WTC11 (cell line): ENCODE measurements at regions not wholly inside any gene's neighbourhood (a gene's known extent, or its start where the extent isn't known, plus 50 kb on each side); places are given as distances from the start of the nearest gene placed in this dataset.

Experiments used
- ARID4B ChIP-seq: sonication (generic); formaldehyde crosslinking; IDR thresholded peaks from 2 replicates; pipeline ENCODE4 v1.8.0; 2023; ENCODE audit warnings: missing genetic modification reagents, mild to moderate bottlenecking, borderline replicate concordance
- ATF3 ChIP-seq: sonication (generic); formaldehyde crosslinking; conservative IDR thresholded peaks from 2 replicates; pipeline ENCODE4 v1.8.1; 2022; ENCODE audit warnings: mild to moderate bottlenecking, missing genetic modification reagents
- E2F1 ChIP-seq: sonication (generic); formaldehyde crosslinking; IDR thresholded peaks from 2 replicates; pipeline ENCODE4 v1.8.0; 2022; ENCODE audit warnings: mild to moderate bottlenecking, missing genetic modification reagents
- FOXP1 ChIP-seq: sonication (generic); formaldehyde crosslinking; IDR thresholded peaks from 2 replicates; pipeline ENCODE4 v1.8.0; 2022; ENCODE audit warnings: missing genetic modification reagents, mild to moderate bottlenecking, moderate library complexity, borderline replicate concordance
- ZBTB21 ChIP-seq: sonication (generic); formaldehyde crosslinking; IDR thresholded peaks from 2 replicates; pipeline ENCODE4 v1.8.1; 2023; ENCODE audit warnings: mild to moderate bottlenecking, missing genetic modification reagents, borderline replicate concordance
- ZBTB43 ChIP-seq: sonication (generic); formaldehyde crosslinking; IDR thresholded peaks from 2 replicates; pipeline ENCODE4 v1.8.1; 2023; ENCODE audit warnings: mild to moderate bottlenecking, missing genetic modification reagents
- ZMAT4 ChIP-seq: fragments of 250-450 bp; sonication (Bioruptor Pico); IDR thresholded peaks from 2 replicates; pipeline ENCODE4 v1.9.0; 2021; ENCODE audit warnings: mild to moderate bottlenecking
- ZNF138 ChIP-seq: sonication (generic); formaldehyde crosslinking; conservative IDR thresholded peaks from 2 replicates; pipeline ENCODE4 v1.8.1; 2022; ENCODE audit warnings: mild to moderate bottlenecking, moderate library complexity, missing genetic modification reagents
- ZNF416 ChIP-seq: fragments of 250-450 bp; sonication (Bioruptor Pico); IDR thresholded peaks from 2 replicates; pipeline ENCODE4 v1.9.0; 2021; ENCODE audit warnings: mild to moderate bottlenecking, inconsistent platforms
- ZSCAN18 ChIP-seq: fragments of 250-450 bp; sonication (Bioruptor Pico); IDR thresholded peaks from 2 replicates; pipeline ENCODE4 v2.1.2; 2022; ENCODE audit warnings: mild to moderate bottlenecking, moderate library complexity
- TF ChIP-seq, protein P1 (sequence below): fragments of 250-450 bp; sonication (Bioruptor Pico); IDR thresholded peaks from 2 replicates; pipeline ENCODE4 v1.8.0; 2021; ENCODE audit warnings: mild to moderate bottlenecking
- TF ChIP-seq, protein P2 (sequence below): sonication (generic); formaldehyde crosslinking; IDR thresholded peaks from 2 replicates; pipeline ENCODE4 v1.8.0; 2022; ENCODE audit warnings: mild to moderate bottlenecking, missing genetic modification reagents
- TF ChIP-seq, protein P3 (sequence below): sonication (generic); formaldehyde crosslinking; IDR thresholded peaks from 2 replicates; pipeline ENCODE4 v1.8.1; 2023; ENCODE audit warnings: mild to moderate bottlenecking, missing genetic modification reagents, moderate library complexity

GRCh38 chr14:101075025-101075800 is 171.7 kb upstream of the RTL1 start (continued):
- TF ChIP-seq E2F1 (no peak), ATF3 (CRISPR knock-in tag) (no peak), ZNF416 (no peak), ZNF138 (CRISPR knock-in tag) (no peak), ZBTB43 (CRISPR knock-in tag) (no peak), ARID4B (CRISPR knock-in tag) (no peak), ZBTB21 (CRISPR knock-in tag) (no peak), FOXP1 (no peak), ZSCAN18 (no peak), ZMAT4 (CRISPR knock-in tag) (no peak)
- TF ChIP-seq, protein P1, sequence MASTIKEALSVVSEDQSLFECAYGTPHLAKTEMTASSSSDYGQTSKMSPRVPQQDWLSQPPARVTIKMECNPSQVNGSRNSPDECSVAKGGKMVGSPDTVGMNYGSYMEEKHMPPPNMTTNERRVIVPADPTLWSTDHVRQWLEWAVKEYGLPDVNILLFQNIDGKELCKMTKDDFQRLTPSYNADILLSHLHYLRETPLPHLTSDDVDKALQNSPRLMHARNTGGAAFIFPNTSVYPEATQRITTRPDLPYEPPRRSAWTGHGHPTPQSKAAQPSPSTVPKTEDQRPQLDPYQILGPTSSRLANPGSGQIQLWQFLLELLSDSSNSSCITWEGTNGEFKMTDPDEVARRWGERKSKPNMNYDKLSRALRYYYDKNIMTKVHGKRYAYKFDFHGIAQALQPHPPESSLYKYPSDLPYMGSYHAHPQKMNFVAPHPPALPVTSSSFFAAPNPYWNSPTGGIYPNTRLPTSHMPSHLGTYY (CRISPR knock-in tag): no peak
- TF ChIP-seq, protein P2, sequence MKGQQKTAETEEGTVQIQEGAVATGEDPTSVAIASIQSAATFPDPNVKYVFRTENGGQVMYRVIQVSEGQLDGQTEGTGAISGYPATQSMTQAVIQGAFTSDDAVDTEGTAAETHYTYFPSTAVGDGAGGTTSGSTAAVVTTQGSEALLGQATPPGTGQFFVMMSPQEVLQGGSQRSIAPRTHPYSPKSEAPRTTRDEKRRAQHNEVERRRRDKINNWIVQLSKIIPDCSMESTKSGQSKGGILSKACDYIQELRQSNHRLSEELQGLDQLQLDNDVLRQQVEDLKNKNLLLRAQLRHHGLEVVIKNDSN (CRISPR knock-in tag): no peak
- TF ChIP-seq, protein P3, sequence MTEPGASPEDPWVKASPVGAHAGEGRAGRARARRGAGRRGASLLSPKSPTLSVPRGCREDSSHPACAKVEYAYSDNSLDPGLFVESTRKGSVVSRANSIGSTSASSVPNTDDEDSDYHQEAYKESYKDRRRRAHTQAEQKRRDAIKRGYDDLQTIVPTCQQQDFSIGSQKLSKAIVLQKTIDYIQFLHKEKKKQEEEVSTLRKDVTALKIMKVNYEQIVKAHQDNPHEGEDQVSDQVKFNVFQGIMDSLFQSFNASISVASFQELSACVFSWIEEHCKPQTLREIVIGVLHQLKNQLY: no peak
- TF ChIP-seq, all 79 proteins: peak for 0
